ENCODE measurements at regions not wholly inside any gene's neighbourhood (a gene's known extent, or its start where the extent isn't known, plus 50 kb on each side); places are given as distances from the start of the nearest gene placed in this dataset.

GRCh38 chrX:30156880-30157560 is 58.3 kb upstream of the MAGEB2 start:
- no peak for TF ChIP-seq CTCF (IDR thresholded peaks at IDR 0.05; ENCODE audit: unreplicated experiment)
- Mint-ChIP-seq H3K4me3 (ENCODE audit: unreplicated experiment) (no peak overlapping the region), H3K27me3 (ENCODE audit: unreplicated experiment) (no peaks in the 10 kb centered on the region), H3K4me1 (ENCODE audit: unreplicated experiment) (no peaks in the 10 kb centered on the region), H3K36me3 (ENCODE audit: low read depth, unreplicated experiment) (no peaks in the 10 kb centered on the region), H3K27ac (ENCODE audit: unreplicated experiment) (no peak overlapping the region), H3K9me3 (ENCODE audit: unreplicated experiment) (no peaks in the 10 kb centered on the region)
- DNase-seq (ENCODE audit: low spot score) = no peak

DNA sequence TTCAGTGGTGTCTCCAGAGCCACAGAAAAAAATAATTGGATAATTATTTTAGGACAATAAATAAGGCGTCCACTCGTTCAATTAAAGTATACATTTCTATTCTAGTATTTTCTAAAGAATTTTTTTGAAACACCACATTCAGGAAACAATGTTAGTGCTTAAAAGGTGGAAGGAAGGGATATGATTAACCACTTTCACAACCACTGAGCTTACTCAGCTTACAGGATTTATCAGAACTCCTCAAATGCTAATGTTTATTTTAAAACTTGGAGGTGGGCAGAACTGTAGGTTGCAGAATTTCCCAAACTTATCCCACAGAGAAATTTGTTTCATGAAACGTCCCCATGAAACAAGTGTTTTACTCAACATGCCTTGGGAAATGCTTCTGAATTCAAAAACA is 54.3 kb upstream of the MAGEB2 start:
- H3K36me3 Mint-ChIP-seq (ENCODE audit: low read depth, unreplicated experiment) = no peaks in the 10 kb centered on the region
- H3K4me3 Mint-ChIP-seq (ENCODE audit: unreplicated experiment) = no peak overlapping the region
- no peaks in the 10 kb centered on the region for H3K9me3 Mint-ChIP-seq (ENCODE audit: unreplicated experiment)
- no peak overlapping the region for H3K27ac Mint-ChIP-seq (ENCODE audit: unreplicated experiment)
- TF ChIP-seq CTCF (IDR thresholded peaks at IDR 0.05; ENCODE audit: unreplicated experiment) = no peak
- H3K27me3 Mint-ChIP-seq (ENCODE audit: unreplicated experiment) = no peaks in the 10 kb centered on the region
- no peak for DNase-seq (ENCODE audit: low spot score)
- no peaks in the 10 kb centered on the region for H3K4me1 Mint-ChIP-seq (ENCODE audit: unreplicated experiment)

Measured in endothelial cell (in vitro differentiated cells).